ENCODE measurements at regions not wholly inside any gene's neighbourhood (a gene's known extent, or its start where the extent isn't known, plus 50 kb on each side); places are given as distances from the start of the nearest gene placed in this dataset.

- intact Hi-C loops (cut with micrococcal nuclease) = no loop called here
These were observed 232.3 kb downstream of the SNRPN start for GRCh38 chr15:25186906-25187645.

More at GRCh38 chr15:25186906-25187645, 232.3 kb downstream of the SNRPN start:
- H3K36me3 ChIP-seq (replicated peaks in 1 of 2; ENCODE audit: control extremely low read depth in 1 of 2, control insufficient read depth in 1 of 2, extremely low read depth in 1 of 2, insufficient read depth in 2 of 2, low read length in 1 of 2) = no peaks in the 10 kb centered on the region
- Mint-ChIP-seq H3K4me1 (no peaks in the 10 kb centered on the region), H3K27me3 (no peaks in the 10 kb centered on the region), H3K27ac (no peak overlapping the region), H3K4me3 (no peak overlapping the region), H3K9me3 (ENCODE audit: insufficient read depth) (no peaks in the 10 kb centered on the region)
- no peaks in the 10 kb centered on the region for H4K20me1 ChIP-seq (ENCODE audit: control insufficient read depth, insufficient read depth, low read length, poor library complexity, severe bottlenecking)
- ChIA-PET CTCF (no interaction called here), POLR2A (no interaction called here)
- TF ChIP-seq CTCF (IDR thresholded peaks at IDR 0.05) (no peak), EZH2 (IDR thresholded peaks at IDR 0.05; ENCODE audit: borderline replicate concordance, insufficient read depth, low read depth, low read length, poor library complexity, severe bottlenecking) (no peak)
- no peak for DNase-seq
- no peaks in the 10 kb centered on the region for H3K4me1 ChIP-seq (ENCODE audit: control insufficient read depth in 2 of 2, insufficient read depth in 2 of 2, low read length in 2 of 2)
- 91% methylated on average over 13 of the region's 14 CpGs for WGBS (ENCODE audit: insufficient coverage)
- H2AFZ ChIP-seq (ENCODE audit: insufficient read depth, low read depth, low read length, poor library complexity, severe bottlenecking) = no peak overlapping the region
- no peak overlapping the region for H3K4me2 ChIP-seq (replicated peaks; ENCODE audit: low read depth, low read length, poor library complexity, severe bottlenecking)
- no peak overlapping the region for H3K27ac ChIP-seq (ENCODE audit: low read length in 2 of 2)
- no peak for ATAC-seq (ENCODE audit: low read depth)
- peaks cover 0 to 99% (median 0%) of the 10 kb centered on the region in 3 donors for H3K9me3 ChIP-seq (ENCODE audit: control extremely low read depth in 1 of 3, control insufficient read depth in 2 of 3, insufficient read depth in 1 of 3, low read length in 2 of 3)
- H3K79me2 ChIP-seq (ENCODE audit: control insufficient read depth, insufficient read depth, low read length) = no peaks in the 10 kb centered on the region
- no peak overlapping the region for H3K4me3 ChIP-seq (ENCODE audit: control extremely low read depth in 1 of 5, extremely low read depth in 1 of 5, insufficient read depth in 1 of 5, low read depth in 2 of 5, low read length in 4 of 5)
- H3K9ac ChIP-seq (ENCODE audit: low read length) = no peak overlapping the region
- H3K27me3 ChIP-seq (replicated peaks in 1 of 4; ENCODE audit: control extremely low read depth in 1 of 4, control insufficient read depth in 3 of 4, insufficient read depth in 4 of 4, low read length in 3 of 4) = no peaks in the 10 kb centered on the region
